ENCODE measurements at regions not wholly inside any gene's neighbourhood (a gene's known extent, or its start where the extent isn't known, plus 50 kb on each side); places are given as distances from the start of the nearest gene placed in this dataset.

GRCh38 chr4:77500801-77501200 lies 104.8 kb upstream of the CXCL13 start:
- H3F3A ChIP-seq (ENCODE audit: insufficient read depth, low read length, poor library complexity, severe bottlenecking) = no peaks in the 10 kb centered on the region
- H3K27ac ChIP-seq (ENCODE audit: low read length) = no peak overlapping the region
- no peak overlapping the region for H3K4me3 ChIP-seq (ENCODE audit: low read length)
- H3K4me2 ChIP-seq (ENCODE audit: low read length) = no peak overlapping the region
- H3K9me2 ChIP-seq (ENCODE audit: insufficient read depth, low read length) = no peaks in the 10 kb centered on the region
- no peaks in the 10 kb centered on the region for H3K9me3 ChIP-seq (ENCODE audit: low read length)
- H2AFZ ChIP-seq (ENCODE audit: low read depth, low read length) = no peak overlapping the region
- H3K9ac ChIP-seq (ENCODE audit: low read length) = no peak overlapping the region
- TF ChIP-seq EZH2 (IDR thresholded peaks at IDR 0.05; ENCODE audit: borderline replicate concordance, insufficient read depth, low read length, poor library complexity, severe bottlenecking) (no peak), RAD21 (conservative IDR thresholded peaks at IDR 0.05) (no peak), EP300 (conservative IDR thresholded peaks at IDR 0.05; ENCODE audit: poor library complexity, severe bottlenecking) (no peak)
- TF ChIP-seq, protein P1, sequence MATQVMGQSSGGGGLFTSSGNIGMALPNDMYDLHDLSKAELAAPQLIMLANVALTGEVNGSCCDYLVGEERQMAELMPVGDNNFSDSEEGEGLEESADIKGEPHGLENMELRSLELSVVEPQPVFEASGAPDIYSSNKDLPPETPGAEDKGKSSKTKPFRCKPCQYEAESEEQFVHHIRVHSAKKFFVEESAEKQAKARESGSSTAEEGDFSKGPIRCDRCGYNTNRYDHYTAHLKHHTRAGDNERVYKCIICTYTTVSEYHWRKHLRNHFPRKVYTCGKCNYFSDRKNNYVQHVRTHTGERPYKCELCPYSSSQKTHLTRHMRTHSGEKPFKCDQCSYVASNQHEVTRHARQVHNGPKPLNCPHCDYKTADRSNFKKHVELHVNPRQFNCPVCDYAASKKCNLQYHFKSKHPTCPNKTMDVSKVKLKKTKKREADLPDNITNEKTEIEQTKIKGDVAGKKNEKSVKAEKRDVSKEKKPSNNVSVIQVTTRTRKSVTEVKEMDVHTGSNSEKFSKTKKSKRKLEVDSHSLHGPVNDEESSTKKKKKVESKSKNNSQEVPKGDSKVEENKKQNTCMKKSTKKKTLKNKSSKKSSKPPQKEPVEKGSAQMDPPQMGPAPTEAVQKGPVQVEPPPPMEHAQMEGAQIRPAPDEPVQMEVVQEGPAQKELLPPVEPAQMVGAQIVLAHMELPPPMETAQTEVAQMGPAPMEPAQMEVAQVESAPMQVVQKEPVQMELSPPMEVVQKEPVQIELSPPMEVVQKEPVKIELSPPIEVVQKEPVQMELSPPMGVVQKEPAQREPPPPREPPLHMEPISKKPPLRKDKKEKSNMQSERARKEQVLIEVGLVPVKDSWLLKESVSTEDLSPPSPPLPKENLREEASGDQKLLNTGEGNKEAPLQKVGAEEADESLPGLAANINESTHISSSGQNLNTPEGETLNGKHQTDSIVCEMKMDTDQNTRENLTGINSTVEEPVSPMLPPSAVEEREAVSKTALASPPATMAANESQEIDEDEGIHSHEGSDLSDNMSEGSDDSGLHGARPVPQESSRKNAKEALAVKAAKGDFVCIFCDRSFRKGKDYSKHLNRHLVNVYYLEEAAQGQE (IDR thresholded peaks at IDR 0.05; ENCODE audit: borderline replicate concordance) = no peak
- no peaks in the 10 kb centered on the region for H3K36me3 ChIP-seq (ENCODE audit: insufficient read depth, low read length)
- no peaks in the 10 kb centered on the region for H3K79me2 ChIP-seq (replicated peaks; ENCODE audit: insufficient read depth, low read length)
- no peaks in the 10 kb centered on the region for H3K27me3 ChIP-seq (ENCODE audit: insufficient read depth, low read depth, low read length)
- no peaks in the 10 kb centered on the region for H4K20me1 ChIP-seq (ENCODE audit: insufficient read depth)

DNA sequence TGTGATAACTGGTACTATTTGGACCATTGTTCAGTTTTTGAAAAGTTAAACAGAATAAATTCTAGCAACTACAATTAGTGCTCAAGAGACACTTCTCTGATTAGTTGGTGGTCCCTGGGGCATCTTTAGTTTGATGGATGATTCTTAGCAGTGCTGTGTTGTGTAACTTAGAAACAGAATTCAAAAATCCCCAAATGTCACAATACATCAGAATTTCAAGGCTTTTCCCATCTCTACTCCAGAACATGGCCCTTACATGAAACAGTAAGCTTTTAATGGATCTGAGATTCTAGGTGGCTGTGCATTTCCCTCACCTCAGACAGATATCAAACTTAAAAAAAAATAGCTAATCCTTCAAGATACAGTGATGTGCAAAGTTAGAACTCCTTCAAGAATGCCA lies 104.4 kb upstream of the CXCL13 start:
- no peaks in the 10 kb centered on the region for H3K9me3 ChIP-seq (ENCODE audit: low read length)
- H3K36me3 ChIP-seq (ENCODE audit: insufficient read depth, low read length) = no peaks in the 10 kb centered on the region
- H3K4me3 ChIP-seq (ENCODE audit: low read length) = no peak overlapping the region
- H3K9ac ChIP-seq (ENCODE audit: low read length) = no peak overlapping the region
- no peak overlapping the region for H3K4me2 ChIP-seq (ENCODE audit: low read length)
- no peaks in the 10 kb centered on the region for H4K20me1 ChIP-seq (ENCODE audit: insufficient read depth)
- TF ChIP-seq EZH2 (IDR thresholded peaks at IDR 0.05; ENCODE audit: borderline replicate concordance, insufficient read depth, low read length, poor library complexity, severe bottlenecking) (no peak), EP300 (conservative IDR thresholded peaks at IDR 0.05; ENCODE audit: poor library complexity, severe bottlenecking) (no peak), RAD21 (conservative IDR thresholded peaks at IDR 0.05) (no peak), SMC3 (conservative IDR thresholded peaks at IDR 0.05; ENCODE audit: poor library complexity) (no peak), POLR2AphosphoS5 (IDR thresholded peaks at IDR 0.05) (no peak), TAF1 (IDR thresholded peaks at IDR 0.05; ENCODE audit: low read depth) (no peak), MXI1 (conservative IDR thresholded peaks at IDR 0.05; ENCODE audit: poor library complexity, severe bottlenecking) (no peak)
- TF ChIP-seq, protein P2, sequence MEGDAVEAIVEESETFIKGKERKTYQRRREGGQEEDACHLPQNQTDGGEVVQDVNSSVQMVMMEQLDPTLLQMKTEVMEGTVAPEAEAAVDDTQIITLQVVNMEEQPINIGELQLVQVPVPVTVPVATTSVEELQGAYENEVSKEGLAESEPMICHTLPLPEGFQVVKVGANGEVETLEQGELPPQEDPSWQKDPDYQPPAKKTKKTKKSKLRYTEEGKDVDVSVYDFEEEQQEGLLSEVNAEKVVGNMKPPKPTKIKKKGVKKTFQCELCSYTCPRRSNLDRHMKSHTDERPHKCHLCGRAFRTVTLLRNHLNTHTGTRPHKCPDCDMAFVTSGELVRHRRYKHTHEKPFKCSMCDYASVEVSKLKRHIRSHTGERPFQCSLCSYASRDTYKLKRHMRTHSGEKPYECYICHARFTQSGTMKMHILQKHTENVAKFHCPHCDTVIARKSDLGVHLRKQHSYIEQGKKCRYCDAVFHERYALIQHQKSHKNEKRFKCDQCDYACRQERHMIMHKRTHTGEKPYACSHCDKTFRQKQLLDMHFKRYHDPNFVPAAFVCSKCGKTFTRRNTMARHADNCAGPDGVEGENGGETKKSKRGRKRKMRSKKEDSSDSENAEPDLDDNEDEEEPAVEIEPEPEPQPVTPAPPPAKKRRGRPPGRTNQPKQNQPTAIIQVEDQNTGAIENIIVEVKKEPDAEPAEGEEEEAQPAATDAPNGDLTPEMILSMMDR (IDR thresholded peaks at IDR 0.05; ENCODE audit: poor library complexity, severe bottlenecking) = no peak
- TF ChIP-seq, protein P1 (IDR thresholded peaks at IDR 0.05; ENCODE audit: borderline replicate concordance) = no peak
- no peaks in the 10 kb centered on the region for H3K27me3 ChIP-seq (ENCODE audit: insufficient read depth, low read depth, low read length)
- H2AFZ ChIP-seq (ENCODE audit: low read depth, low read length) = no peak overlapping the region
- no peaks in the 10 kb centered on the region for H3K9me2 ChIP-seq (ENCODE audit: insufficient read depth, low read length)
- no peaks in the 10 kb centered on the region for H3K79me2 ChIP-seq (replicated peaks; ENCODE audit: insufficient read depth, low read length)
- H3F3A ChIP-seq (ENCODE audit: insufficient read depth, low read length, poor library complexity, severe bottlenecking) = no peaks in the 10 kb centered on the region
- no peak overlapping the region for H3K27ac ChIP-seq (ENCODE audit: low read length)

All from neural cell (in vitro differentiated cells).